G401 (cell line): ENCODE measurements at regions not wholly inside any gene's neighbourhood (a gene's known extent, or its start where the extent isn't known, plus 50 kb on each side); places are given as distances from the start of the nearest gene placed in this dataset.
"Not testable (repeated sequence)": the region's sequence is repeated elsewhere in the genome, so short reads cannot be mapped to it uniquely, and the experiment has no call there.

ENCODE experiments used
- DNase-seq: peaks from one replicate; pipeline ENCODE4 v3.0.0-alpha.2; 2015; ENCODE audit warnings: low spot score
- in situ Hi-C: cut with HindIII; loops from 2 replicates; pipeline ENCODE4 v1.10.0; 2016; ENCODE audit warnings: low sequenced_read_pairs, mixed read lengths

GRCh38 chr7:11281953-11282352, 308.3 kb downstream of the PHF14 start:
- in situ Hi-C loops = no loop called here
- no peak for DNase-seq

GRCh38 chr7:11283584-11283983, 309.9 kb downstream of the PHF14 start:
- DNase-seq, in situ Hi-C loops: not testable (repeated sequence)

- in situ Hi-C loops = no loop called here
- DNase-seq = no peak
Observed at GRCh38 chr7:11290863-11291262, 317.2 kb downstream of the PHF14 start.

- no peak for DNase-seq
- in situ Hi-C loops = no loop called here
Observed at GRCh38 chr7:11294218-11294617, 320.5 kb downstream of the PHF14 start.

- in situ Hi-C loops = no loop called here
- no peak for DNase-seq
Observed at GRCh38 chr7:11294965-11295364, 321.3 kb downstream of the PHF14 start.

GRCh38 chr7:11297126-11297625, 323.5 kb downstream of the PHF14 start:
- DNase-seq = no peak
- in situ Hi-C loops = no loop called here

- DNase-seq = peak; percentile 81
Observed at GRCh38 chr7:11297764-11298163, 324.1 kb downstream of the PHF14 start.

GRCh38 chr7:11298220-11298619, 324.5 kb downstream of the PHF14 start:
- DNase-seq = no peak
- in situ Hi-C loops = no loop called here

More at GRCh38 chr7:11297764-11298163, 324.1 kb downstream of the PHF14 start:
- in situ Hi-C loops = no loop called here

GRCh38 chr7:11300241-11300640, 326.6 kb downstream of the PHF14 start:
- in situ Hi-C loops = no loop called here
- peak; percentile 85 for DNase-seq

- DNase-seq = no peak
- in situ Hi-C loops = no loop called here
Observed at GRCh38 chr7:11302121-11302520, 328.4 kb downstream of the PHF14 start.

GRCh38 chr7:11313801-11314200, 340.1 kb downstream of the PHF14 start:
- in situ Hi-C loops = no loop called here

GRCh38 chr7:11315666-11316258, 342.1 kb downstream of the PHF14 start:
- in situ Hi-C loops = no loop called here
- DNase-seq = no peak

More at GRCh38 chr7:11313801-11314200, 340.1 kb downstream of the PHF14 start:
- peak; percentile 85 for DNase-seq

GRCh38 chr7:11317766-11318165, 344.1 kb downstream of the PHF14 start:
- in situ Hi-C loops = no loop called here
- no peak for DNase-seq

- no peak for DNase-seq
- in situ Hi-C loops = no loop called here
Observed at GRCh38 chr7:11319491-11320274, 346.0 kb downstream of the PHF14 start.
